ENCODE measurements at regions not wholly inside any gene's neighbourhood (a gene's known extent, or its start where the extent isn't known, plus 50 kb on each side); places are given as distances from the start of the nearest gene placed in this dataset.

- DNase-seq = no peak
These were observed 121.7 kb upstream of the RRP15 start for GRCh38 chr1:218163371-218163770.

- peak; percentile 18 for DNase-seq
These were observed 120.8 kb upstream of the RRP15 start for GRCh38 chr1:218164111-218164929.

- DNase-seq = no peak
These were observed 120.0 kb upstream of the RRP15 start for GRCh38 chr1:218164930-218165700.

GRCh38 chr1:218165701-218166114 lies 119.4 kb upstream of the RRP15 start:
- DNase-seq = no peak

- no peak for DNase-seq
These were observed 118.7 kb upstream of the RRP15 start for GRCh38 chr1:218166268-218166945.

- DNase-seq = peak; percentile 46
These were observed 113.7 kb upstream of the RRP15 start for GRCh38 chr1:218171302-218171893.

GRCh38 chr1:218182455-218182854 lies 102.6 kb upstream of the RRP15 start:
- no peak for DNase-seq

- peak; percentile 34 for DNase-seq
These were observed 84.1 kb upstream of the RRP15 start for GRCh38 chr1:218200979-218201378.

- DNase-seq = no peak
These were observed 83.5 kb upstream of the RRP15 start for GRCh38 chr1:218201601-218202000.

- peak; percentile 57 for DNase-seq
These were observed 79.4 kb upstream of the RRP15 start for GRCh38 chr1:218205721-218206120.

GRCh38 chr1:218207194-218207593 lies 77.9 kb upstream of the RRP15 start:
- peak; percentile 52 for DNase-seq

GRCh38 chr1:218209351-218209861 lies 75.7 kb upstream of the RRP15 start:
- peak; percentile 79 for DNase-seq

- peak; percentile 54 for DNase-seq
These were observed 73.9 kb upstream of the RRP15 start for GRCh38 chr1:218211241-218211640.

GRCh38 chr1:218217040-218217439 lies 68.1 kb upstream of the RRP15 start:
- no peak for DNase-seq

GRCh38 chr1:218219460-218219859 lies 65.6 kb upstream of the RRP15 start:
- DNase-seq = no peak

GRCh38 chr1:218224101-218224500 lies 61.0 kb upstream of the RRP15 start:
- DNase-seq = no peak

- no peak for DNase-seq
These were observed 59.1 kb upstream of the RRP15 start for GRCh38 chr1:218226005-218226404.
